ENCODE measurements at regions not wholly inside any gene's neighbourhood (a gene's known extent, or its start where the extent isn't known, plus 50 kb on each side); places are given as distances from the start of the nearest gene placed in this dataset.

- no peak overlapping the region for H3K4me3 ChIP-seq (ENCODE audit: low read depth, low read length)
- TF ChIP-seq CTCF (IDR thresholded peaks at IDR 0.05; ENCODE audit: insufficient read depth, low read depth, low read length) = no peak
- DNase-seq (ENCODE audit: low read depth) = no peak
Observed at GRCh38 chr1:88074661-88075060, 609.4 kb upstream of the PKN2 start.

- no peak for DNase-seq (ENCODE audit: low read depth)
- no peak overlapping the region for H3K4me3 ChIP-seq (ENCODE audit: low read depth, low read length)
- TF ChIP-seq CTCF (IDR thresholded peaks at IDR 0.05; ENCODE audit: insufficient read depth, low read depth, low read length) = no peak
Observed at GRCh38 chr1:88075813-88076212, 608.3 kb upstream of the PKN2 start.

- H3K4me3 ChIP-seq (ENCODE audit: low read depth, low read length) = no peak overlapping the region
- peak; percentile 22 for DNase-seq (ENCODE audit: low read depth)
- peak; percentile 53 for TF ChIP-seq CTCF (IDR thresholded peaks at IDR 0.05; ENCODE audit: insufficient read depth, low read depth, low read length)
Observed at GRCh38 chr1:88079036-88079435, 605.0 kb upstream of the PKN2 start.

GRCh38 chr1:88080875-88081274 lies 603.2 kb upstream of the PKN2 start:
- no peak overlapping the region for H3K4me3 ChIP-seq (ENCODE audit: low read depth, low read length)
- no peak for TF ChIP-seq CTCF (IDR thresholded peaks at IDR 0.05; ENCODE audit: insufficient read depth, low read depth, low read length)
- DNase-seq (ENCODE audit: low read depth) = no peak

- DNase-seq (ENCODE audit: low read depth) = no peak
- H3K4me3 ChIP-seq (ENCODE audit: low read depth, low read length) = no peak overlapping the region
- no peak for TF ChIP-seq CTCF (IDR thresholded peaks at IDR 0.05; ENCODE audit: insufficient read depth, low read depth, low read length)
Observed at GRCh38 chr1:88088481-88088880, 595.6 kb upstream of the PKN2 start.

- TF ChIP-seq CTCF (IDR thresholded peaks at IDR 0.05; ENCODE audit: insufficient read depth, low read depth, low read length) = no peak
- no peak for DNase-seq (ENCODE audit: low read depth)
- H3K4me3 ChIP-seq (ENCODE audit: low read depth, low read length) = no peak overlapping the region
Observed at GRCh38 chr1:88089961-88090360, 594.1 kb upstream of the PKN2 start.

GRCh38 chr1:88098881-88099280 lies 585.2 kb upstream of the PKN2 start:
- H3K4me3 ChIP-seq (ENCODE audit: low read depth, low read length) = no peak overlapping the region
- no peak for DNase-seq (ENCODE audit: low read depth)
- TF ChIP-seq CTCF (IDR thresholded peaks at IDR 0.05; ENCODE audit: insufficient read depth, low read depth, low read length) = no peak
